GM12878 (cell line): ENCODE measurements at regions not wholly inside any gene's neighbourhood (a gene's known extent, or its start where the extent isn't known, plus 50 kb on each side); places are given as distances from the start of the nearest gene placed in this dataset.

ENCODE experiments used
- ATAC-seq: fragments of 200-7000 bp; cut with Tn5 transposase; 3 replicates; pipeline ENCODE4 v1.9.1; 2020; ENCODE audit warnings: mild to moderate bottlenecking, moderate library complexity
- BruUV-seq: library from RNA; stranded (reverse); fragments of 400-500 nt; replicated peaks from 2 replicates; lab custom pipeline; 2021; lab: Mats Ljungman, UMichigan
- CTCF ChIA-PET: fragments of 300-600 bp; sonication (Branson Sonifier 250); formaldehyde crosslinking; extraction: SDS; loops from one replicate; lab custom pipeline; 2021; ENCODE audit warnings: inconsistent platforms; lab: Yijun Ruan, JAX
- POLR2A ChIA-PET: fragments of 350-600 bp; formaldehyde crosslinking; extraction: SDS; loops from one replicate; lab custom pipeline; 2021; ENCODE audit warnings: inconsistent platforms; lab: Charles Lee
- RAD21 ChIA-PET: fragments of 300-600 bp; sonication (Branson Sonifier 250); formaldehyde crosslinking; loops from one replicate; lab custom pipeline; 2023; ENCODE audit warnings: antibody characterized with exemption; ENCODE audit not compliant: unreplicated experiment; lab: Charles Lee
- SMC1A ChIA-PET: fragments of 300-600 bp; sonication (Branson Sonifier 250); formaldehyde crosslinking; loops from one replicate; lab custom pipeline; 2023; ENCODE audit not compliant: unreplicated experiment, uncharacterized antibody; lab: Charles Lee
- DNase-seq: peaks from one replicate; pipeline ENCODE4 v3.0.0-alpha.2; 2011; ENCODE audit warnings: low read depth, low spot score
- FAIRE-seq: peaks from 3 replicates; lab custom pipeline; 2011; peaks lifted over from hg19 to GRCh38; lab: Jason Lieb, UNC
- H2AFZ ChIP-seq: 2 replicates; pipeline ENCODE4 v1.6.0; 2011; ENCODE audit warnings: low read depth, low read length, control low read depth; ENCODE audit not compliant: control insufficient read depth
- H3K27ac ChIP-seq: 2 replicates; pipeline ENCODE4 v1.5.1; 2011; ENCODE audit warnings: control low read depth; ENCODE audit not compliant: control insufficient read depth, insufficient read depth
- H3K27me3 ChIP-seq, 2 experiments: replicated peaks in 1 of 2; 2 replicates each; pipeline versions ENCODE4 v1.6.0 to v1.6.1; 2011; ENCODE audit warnings: low read length in 1 of 2; ENCODE audit not compliant: control insufficient read depth in 2 of 2, insufficient read depth in 2 of 2
- H3K36me3 ChIP-seq, 2 experiments: 2 replicates each; pipeline ENCODE4 v1.5.1; 2011; ENCODE audit warnings: low read length in 1 of 2; ENCODE audit not compliant: control insufficient read depth in 2 of 2, insufficient read depth in 2 of 2
- H3K4me1 ChIP-seq: 2 replicates; pipeline ENCODE4 v1.6.1; 2011; ENCODE audit warnings: mild to moderate bottlenecking, low read length, moderate library complexity, mixed read lengths; ENCODE audit not compliant: control insufficient read depth, insufficient read depth
- H3K4me2 ChIP-seq: 2 replicates; pipeline ENCODE4 v1.6.0; 2011; ENCODE audit warnings: control low read depth; ENCODE audit not compliant: control insufficient read depth, insufficient read depth
- H3K4me3 ChIP-seq: fragments of 200-600 bp; sonication (generic); 2 replicates; pipeline ENCODE4 v1.5.1; 2016
- H3K79me2 ChIP-seq: 2 replicates; pipeline ENCODE4 v1.6.0; 2011; ENCODE audit warnings: low read length; ENCODE audit not compliant: control insufficient read depth, insufficient read depth
- H3K9ac ChIP-seq: 2 replicates; pipeline ENCODE4 v1.8.0; 2011; ENCODE audit warnings: low read length, control low read depth, mixed read lengths; ENCODE audit not compliant: control insufficient read depth, insufficient read depth
- H3K9me3 ChIP-seq: replicated peaks from 3 replicates; pipeline ENCODE4 v1.5.1; 2011; ENCODE audit warnings: mild to moderate bottlenecking, low read length; ENCODE audit not compliant: control insufficient read depth, insufficient read depth
- H4K20me1 ChIP-seq: 2 replicates; pipeline ENCODE4 v1.6.0; 2011; ENCODE audit not compliant: control insufficient read depth, insufficient read depth
- JUND ChIP-seq: IDR thresholded peaks from 2 replicates; pipeline ENCODE4 v1.6.1; 2012; ENCODE audit warnings: low read depth, mild to moderate bottlenecking, low read length, improper control_type of control experiment, moderate library complexity
- PBX3 ChIP-seq: IDR thresholded peaks from 2 replicates; pipeline ENCODE4 v1.6.1; 2011; ENCODE audit warnings: mild to moderate bottlenecking, low read depth, low read length, moderate library complexity; ENCODE audit not compliant: insufficient replicate concordance
- ZNF217 ChIP-seq: fragments of 450-650 bp; IDR thresholded peaks from 2 replicates; pipeline ENCODE4 v1.6.1; 2017; ENCODE audit warnings: antibody characterized with exemption, mild to moderate bottlenecking
- ZNF687 ChIP-seq: fragments of 450-650 bp; IDR thresholded peaks from 2 replicates; pipeline ENCODE4 v1.6.1; 2017; ENCODE audit warnings: mild to moderate bottlenecking, moderate library complexity
- WGBS: methylation state at CpG from one replicate; pipeline ENCODE4 v1.1.6; 2016; ENCODE audit warnings: low lambda C conversion rate; ENCODE audit not compliant: insufficient replicate concordance, insufficient coverage; ENCODE audit errors: missing lambda C conversion rate; 5-methylcytosine and 5-hydroxymethylcytosine counted together
- in situ Hi-C: fragments of 300-500 bp; cut with MboI; formaldehyde crosslinking; loops from 9 replicates; pipeline ENCODE4 v1.14.3; 2018; ENCODE audit warnings: mixed read lengths
- intact Hi-C: fragments of 100-400 bp; cut with micrococcal nuclease; formaldehyde crosslinking; loops from one replicate; pipeline ENCODE4 v1.14.2; 2022; ENCODE audit not compliant: unreplicated experiment
- TF ChIP-seq, protein P1 (sequence below): IDR thresholded peaks from 2 replicates; pipeline ENCODE4 v1.6.1; 2012; ENCODE audit warnings: low read depth, low read length, improper control_type of control experiment

GRCh38 chr20:40008177-40008576 lies 680.9 kb downstream of the MAFB start:
- Histone ChIP-seq H3K9ac (no peak overlapping the region), H3K27me3 (no peaks in the 10 kb centered on the region; a peak in 1 of 4 replicates), H3K4me3 (no peak overlapping the region), H3K4me2 (no peak overlapping the region), H3K4me1 (no peaks in the 10 kb centered on the region), H4K20me1 (no peaks in the 10 kb centered on the region), H2AFZ (no peak overlapping the region), H3K27ac (no peak overlapping the region), H3K9me3 (no peaks in the 10 kb centered on the region), H3K36me3 (no peaks in the 10 kb centered on the region), H3K79me2 (no peaks in the 10 kb centered on the region)
- POLR2A ChIA-PET: no interaction called here
- SMC1A ChIA-PET: interaction anchor here (0.7 kb wide), 1 partner anchor 84 kb away, joined by 3 read pairs; no protein-coding TSS in a partner anchor
- ATAC-seq (no peak), DNase-seq (no peak), FAIRE-seq (no peak)
- WGBS: 14% methylated on average over 3 of the region's 3 CpGs
- CTCF ChIA-PET: no interaction called here
- intact Hi-C loops: no loop called here
- TF ChIP-seq, protein P1, sequence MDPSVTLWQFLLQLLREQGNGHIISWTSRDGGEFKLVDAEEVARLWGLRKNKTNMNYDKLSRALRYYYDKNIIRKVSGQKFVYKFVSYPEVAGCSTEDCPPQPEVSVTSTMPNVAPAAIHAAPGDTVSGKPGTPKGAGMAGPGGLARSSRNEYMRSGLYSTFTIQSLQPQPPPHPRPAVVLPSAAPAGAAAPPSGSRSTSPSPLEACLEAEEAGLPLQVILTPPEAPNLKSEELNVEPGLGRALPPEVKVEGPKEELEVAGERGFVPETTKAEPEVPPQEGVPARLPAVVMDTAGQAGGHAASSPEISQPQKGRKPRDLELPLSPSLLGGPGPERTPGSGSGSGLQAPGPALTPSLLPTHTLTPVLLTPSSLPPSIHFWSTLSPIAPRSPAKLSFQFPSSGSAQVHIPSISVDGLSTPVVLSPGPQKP: no peak
- BruUV-seq: no TSS peak
- RAD21 ChIA-PET: no interaction called here
- in situ Hi-C loops: no loop called here

DNA sequence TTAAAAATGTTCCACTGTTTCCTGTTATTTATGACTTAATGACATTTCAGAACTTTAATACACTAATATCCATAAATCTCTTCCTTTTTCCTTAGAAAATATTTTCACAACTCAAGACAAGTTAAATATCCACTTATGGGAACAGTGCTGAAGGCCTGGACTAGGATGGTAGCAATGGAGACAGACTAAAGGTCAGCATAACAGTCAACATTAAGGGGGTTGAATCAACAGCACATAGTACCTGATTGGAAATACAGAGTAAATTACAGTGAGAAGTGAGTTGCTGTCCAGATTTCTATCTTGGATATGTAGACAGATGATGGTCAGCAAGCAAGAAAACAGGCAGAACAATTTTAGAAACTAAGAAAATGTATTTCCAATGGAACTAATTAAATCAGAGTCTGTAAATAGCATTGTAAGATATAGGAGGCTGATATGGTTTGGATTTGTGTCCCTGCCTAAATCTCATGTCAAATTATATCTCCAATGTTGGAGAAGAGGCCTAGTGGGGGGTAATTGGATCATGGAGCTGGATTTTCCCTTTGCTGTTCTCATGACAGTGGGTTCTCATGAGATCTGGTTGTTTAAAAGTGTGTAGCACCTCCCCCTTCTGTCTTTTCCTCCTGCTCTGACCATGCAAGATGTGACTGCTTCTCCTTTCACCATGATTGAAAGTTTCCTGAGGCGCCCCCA lies 682.7 kb downstream of the MAFB start:
- CTCF ChIA-PET: no interaction called here
- POLR2A ChIA-PET: no interaction called here
- intact Hi-C loops: no loop called here
- no TSS peak for BruUV-seq
- Histone ChIP-seq H3K9me3 (no peaks in the 10 kb centered on the region), H3K79me2 (no peaks in the 10 kb centered on the region), H2AFZ (no peak overlapping the region), H4K20me1 (no peaks in the 10 kb centered on the region), H3K4me1 (no peaks in the 10 kb centered on the region), H3K9ac (no peak overlapping the region), H3K27ac (no peak overlapping the region), H3K4me3 (no peak overlapping the region), H3K4me2 (no peak overlapping the region), H3K27me3 (no peaks in the 10 kb centered on the region; a peak in 1 of 4 replicates), H3K36me3 (no peaks in the 10 kb centered on the region)
- FAIRE-seq: no peak
- WGBS: 0% methylated on average over 1 of the region's 1 CpG
- SMC1A ChIA-PET: no interaction called here
- RAD21 ChIA-PET: no interaction called here
- no peak for ATAC-seq
- TF ChIP-seq JUND (no peak), PBX3 (no peak), ZNF217 (no peak), ZNF687 (no peak)
- in situ Hi-C loops: no loop called here
- no peak for DNase-seq
